Fibroblast of lung (primary cell): ENCODE measurements at regions not wholly inside any gene's neighbourhood (a gene's known extent, or its start where the extent isn't known, plus 50 kb on each side); places are given as distances from the start of the nearest gene placed in this dataset.
"Not testable (repeated sequence)": the region's sequence is repeated elsewhere in the genome, so short reads cannot be mapped to it uniquely, and the experiment has no call there.

ENCODE experiments used
- CTCF ChIP-seq, 2 donors: IDR thresholded peaks in 1 of 2; conservative IDR thresholded peaks in 1 of 2; 1 replicate in 1 of 2; 2 replicates in 1 of 2; pipeline ENCODE4 v1.5.1; 2011 to 2012; ENCODE audit warnings: low read length in 2 of 2, control low read depth in 1 of 2, inconsistent platforms in 1 of 2, low read depth in 1 of 2, mild to moderate bottlenecking in 1 of 2
- EZH2 ChIP-seq: IDR thresholded peaks from 2 replicates; pipeline ENCODE4 v1.5.1; 2012; ENCODE audit warnings: low read length, control low read depth, mild to moderate bottlenecking; ENCODE audit errors: missing control alignments

GRCh38 chr13:108042866-108043265, 172.5 kb downstream of the LIG4 start:
- TF ChIP-seq CTCF (conservative IDR thresholded peaks at IDR 0.05 in 1 of 2, IDR thresholded peaks at IDR 0.05 in 1 of 2; ENCODE audit: low read depth in 1 of 2, low read length in 2 of 2); EZH2: not testable (repeated sequence)
